ENCODE measurements at regions not wholly inside any gene's neighbourhood (a gene's known extent, or its start where the extent isn't known, plus 50 kb on each side); places are given as distances from the start of the nearest gene placed in this dataset.

- H2AFZ ChIP-seq (ENCODE audit: control insufficient read depth, low read depth, low read length) = no peak overlapping the region
- ATAC-seq = no peak
- SMC1A ChIA-PET (ENCODE audit: uncharacterized antibody, unreplicated experiment) = interaction anchor here (0.8 to 16.9 kb wide), 24 partner anchors 23 to 1189 kb away, joined by 3 to 805 read pairs (median 8); partner anchors contain the start of gene BTG1
- CTCF ChIA-PET = interaction anchor here (1.1 to 9.6 kb wide), 20 partner anchors 10 to 1189 kb away, joined by 3 to 179 read pairs (median 8); no protein-coding TSS in a partner anchor
- FAIRE-seq = no peak
- no TSS peak for BruUV-seq (replicated peaks)
- POLR2A ChIA-PET = no interaction called here
- H3K27ac ChIP-seq (ENCODE audit: control insufficient read depth, insufficient read depth) = no peak overlapping the region
- RAD21 ChIA-PET (ENCODE audit: unreplicated experiment) = interaction anchor here (0.6 to 5.2 kb wide), 19 partner anchors 10 to 1189 kb away, joined by 3 to 133 read pairs (median 15); partner anchors contain the start of gene BTG1
- H3K9me3 ChIP-seq (replicated peaks; ENCODE audit: control insufficient read depth, insufficient read depth, low read length) = peaks cover 2% of the 10 kb centered on the region; the same call in 1 of the 3 replicates
- H3K36me3 ChIP-seq (ENCODE audit: control insufficient read depth in 2 of 2, insufficient read depth in 2 of 2, low read length in 1 of 2) = no peaks in the 10 kb centered on the region
- WGBS (ENCODE audit: insufficient coverage, insufficient replicate concordance, low lambda C conversion rate, missing lambda C conversion rate) = 84% methylated on average over 4 of the region's 4 CpGs
- no peak overlapping the region for H3K4me2 ChIP-seq (ENCODE audit: control insufficient read depth, insufficient read depth)
- DNase-seq (ENCODE audit: low read depth, low spot score) = no peak
- H3K4me1 ChIP-seq (ENCODE audit: control insufficient read depth, insufficient read depth, low read length) = peaks cover 11% of the 10 kb centered on the region; the same call in 1 of the 2 replicates
- H3K4me3 ChIP-seq = no peak overlapping the region
- intact Hi-C loops (cut with micrococcal nuclease; ENCODE audit: unreplicated experiment) (loop anchor here (2.0 to 10.0 kb wide), 5 partner anchors 294 to 994 kb away; no protein-coding TSS in a partner anchor), in situ Hi-C loops (cut with MboI) (loop anchor here (5.0 to 25.0 kb wide), 5 partner anchors 76 to 1184 kb away; partner anchors contain the start of gene BTG1)
- no peaks in the 10 kb centered on the region for H4K20me1 ChIP-seq (ENCODE audit: control insufficient read depth, insufficient read depth)
- H3K79me2 ChIP-seq (ENCODE audit: control insufficient read depth, insufficient read depth, low read length) = no peaks in the 10 kb centered on the region; the same call in 1 of the 2 replicates
- H3K27me3 ChIP-seq (replicated peaks in 1 of 2; ENCODE audit: control insufficient read depth in 2 of 2, insufficient read depth in 2 of 2, low read length in 1 of 2) = no peaks in the 10 kb centered on the region
- H3K9ac ChIP-seq (ENCODE audit: control insufficient read depth, insufficient read depth, low read length) = no peak overlapping the region
- no peak for TF ChIP-seq IKZF1 (conservative IDR thresholded peaks at IDR 0.05)
- no peak for TF ChIP-seq ATF3 (IDR thresholded peaks at IDR 0.05; ENCODE audit: borderline replicate concordance, extremely low read depth, low read depth, low read length)
- no peak for TF ChIP-seq EZH2 (IDR thresholded peaks at IDR 0.05; ENCODE audit: borderline replicate concordance, control insufficient read depth, low read depth, low read length)
- no peak for TF ChIP-seq TAF1 (IDR thresholded peaks at IDR 0.05; ENCODE audit: borderline replicate concordance, low read depth, low read length)
- no peak for TF ChIP-seq POLR2A (IDR thresholded peaks at IDR 0.05; ENCODE audit: low read depth, low read length)
- TF ChIP-seq KDM1A (IDR thresholded peaks at IDR 0.05; ENCODE audit: borderline replicate concordance) = no peak
- no peak for TF ChIP-seq TCF7 (IDR thresholded peaks at IDR 0.05; ENCODE audit: borderline replicate concordance)
- no peak for TF ChIP-seq REST (IDR thresholded peaks at IDR 0.05; ENCODE audit: low read depth, low read length)
- no peak for TF ChIP-seq PAX8 (IDR thresholded peaks at IDR 0.05)
- TF ChIP-seq KLF5 (IDR thresholded peaks at IDR 0.05; ENCODE audit: partially characterized antibody) = no peak
- TF ChIP-seq PRDM15 (CRISPR knock-in tag; IDR thresholded peaks at IDR 0.05) = no peak
- no peak for TF ChIP-seq ZNF622 (IDR thresholded peaks at IDR 0.05)
- TF ChIP-seq ZBED1 (IDR thresholded peaks at IDR 0.05; ENCODE audit: borderline replicate concordance) = no peak
- TF ChIP-seq JUND (IDR thresholded peaks at IDR 0.05; ENCODE audit: low read depth, low read length) = no peak
- no peak for TF ChIP-seq BRCA1 (IDR thresholded peaks at IDR 0.05; ENCODE audit: low read depth, low read length)
These were observed 131.6 kb upstream of the PLEKHG7 start for GRCh38 chr12:92571169-92571568.

All from GM12878 (cell line).